CD4-positive, alpha-beta T cell treated with Interleukin-10 for 1 hour (primary cell): ENCODE measurements at regions not wholly inside any gene's neighbourhood (a gene's known extent, or its start where the extent isn't known, plus 50 kb on each side); places are given as distances from the start of the nearest gene placed in this dataset.
A peak's percentile ranks its signal among the peaks of the same experiment; 100 is the strongest.
"Not testable (repeated sequence)": the region's sequence is repeated elsewhere in the genome, so short reads cannot be mapped to it uniquely, and the experiment has no call there.

ENCODE experiments used
- DNase-seq: peaks from one replicate; pipeline ENCODE4 v3.0.0-alpha.2; 2020

DNA sequence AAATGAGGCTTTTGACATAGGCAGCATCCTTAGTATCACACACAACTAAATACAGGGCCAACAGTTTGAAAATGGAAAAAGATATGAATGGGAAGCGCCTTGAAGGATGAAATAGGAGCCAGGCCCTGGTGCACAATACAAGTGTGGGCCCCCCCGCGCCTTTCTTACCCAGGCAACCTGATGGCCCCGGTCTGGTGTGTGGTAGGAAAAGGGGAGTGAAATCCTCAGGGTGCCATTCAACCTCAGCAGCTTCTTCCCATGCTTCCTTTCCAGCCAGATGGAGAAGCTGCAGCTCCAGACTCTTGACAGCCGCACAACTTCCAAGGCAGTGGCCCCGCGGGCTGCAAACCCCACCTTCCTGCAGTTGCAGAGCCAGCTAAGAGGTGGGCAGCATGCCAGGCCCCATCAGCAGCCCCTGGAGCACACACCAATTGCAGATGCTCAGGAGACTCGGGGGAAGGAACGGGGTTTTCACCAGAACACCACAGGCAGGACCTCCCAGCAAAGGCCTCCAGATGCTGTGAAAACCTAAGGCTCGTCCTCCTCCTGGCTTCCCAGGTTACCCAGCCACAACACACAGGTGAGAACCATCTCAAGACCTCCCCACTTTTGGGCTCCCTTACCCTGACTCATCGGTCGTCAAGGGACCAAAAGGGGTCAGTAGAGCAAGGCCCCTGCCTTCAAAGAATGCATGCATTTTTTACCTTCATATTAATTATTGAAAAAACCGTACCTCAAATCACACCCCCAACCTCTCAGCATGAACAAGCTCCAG lies 101.6 kb downstream of the CPN2 start:
- no peak for DNase-seq

DNA sequence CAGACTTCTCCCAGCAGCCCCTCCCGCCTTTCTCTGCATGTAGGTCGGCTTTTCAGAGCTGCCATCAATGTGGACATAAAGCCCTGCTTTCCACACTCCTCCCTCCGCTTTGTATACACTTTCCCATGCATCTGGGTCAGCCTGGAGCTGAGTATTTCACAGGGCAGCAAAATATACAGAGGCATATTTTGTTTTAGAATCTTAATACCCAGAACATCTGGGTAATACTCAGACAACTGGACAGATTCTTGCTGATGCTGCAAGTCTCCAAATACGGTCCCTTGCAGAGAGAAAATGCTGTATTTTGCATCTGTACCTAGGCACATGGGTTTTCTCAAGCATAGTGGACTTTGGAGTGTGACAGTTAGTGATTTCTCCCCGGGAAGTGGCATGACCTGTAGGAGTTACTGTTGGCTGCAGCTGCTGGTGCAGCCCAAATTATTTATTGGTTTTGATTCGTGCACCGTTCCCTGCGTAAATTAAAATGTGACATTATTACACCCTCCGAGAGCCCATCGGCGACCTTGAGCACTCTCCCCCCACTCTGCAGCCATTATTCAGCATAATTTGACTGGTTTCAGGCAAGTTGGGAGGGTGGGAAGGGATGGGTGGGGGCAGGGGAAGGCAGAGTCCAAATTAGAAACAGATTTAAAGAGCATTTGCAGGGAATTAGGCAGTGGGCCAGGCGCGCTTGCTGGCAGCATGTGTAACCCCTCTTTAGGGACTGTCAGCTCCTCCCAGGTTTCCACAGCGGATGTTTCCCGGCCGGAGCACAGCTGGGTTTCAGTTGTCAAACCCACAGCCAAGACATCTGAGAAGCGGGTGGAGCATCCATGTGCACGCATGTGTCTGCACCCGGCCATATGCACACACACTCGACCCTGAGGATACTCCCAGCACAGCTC lies 100.8 kb downstream of the CPN2 start:
- DNase-seq = no peak

- no peak for DNase-seq
Measured at GRCh38 chr3:194251007-194251406, 100.1 kb downstream of the CPN2 start.

GRCh38 chr3:194251461-194251860 lies 99.7 kb downstream of the CPN2 start:
- DNase-seq = no peak

DNA sequence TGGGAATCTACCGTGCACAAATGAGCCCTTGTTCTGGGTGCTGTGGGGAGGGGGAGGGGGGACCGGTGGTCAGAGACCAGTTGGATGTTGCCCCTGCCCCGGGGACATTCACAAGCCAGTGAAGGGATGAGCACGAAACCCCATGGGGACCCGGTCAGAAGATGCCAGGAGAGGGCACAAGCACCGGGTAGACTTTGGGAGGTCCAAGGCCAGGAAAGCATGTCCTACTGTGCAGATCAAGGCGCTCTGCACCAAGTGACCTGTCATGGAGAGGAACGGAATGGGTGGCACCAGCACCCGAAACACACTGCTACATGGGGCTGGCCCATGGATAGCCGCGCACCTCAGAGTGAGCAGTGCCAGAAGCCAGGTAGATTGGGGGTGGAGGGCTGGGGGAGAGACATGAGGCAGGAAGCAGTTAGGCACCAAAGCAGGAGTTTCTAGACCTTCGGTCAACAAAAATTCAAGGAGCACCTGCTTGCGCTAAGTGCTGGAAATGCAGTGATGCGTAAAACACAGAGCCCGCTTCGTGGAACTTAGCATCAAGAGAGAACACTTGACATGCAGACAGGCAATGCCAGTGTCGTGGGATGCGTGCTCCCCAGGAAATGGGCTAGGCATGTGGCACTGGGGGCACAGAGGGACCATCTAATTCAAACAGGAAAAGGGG lies 99.1 kb downstream of the CPN2 start:
- no peak for DNase-seq

GRCh38 chr3:194253270-194253669 lies 97.9 kb downstream of the CPN2 start:
- DNase-seq = no peak

DNA sequence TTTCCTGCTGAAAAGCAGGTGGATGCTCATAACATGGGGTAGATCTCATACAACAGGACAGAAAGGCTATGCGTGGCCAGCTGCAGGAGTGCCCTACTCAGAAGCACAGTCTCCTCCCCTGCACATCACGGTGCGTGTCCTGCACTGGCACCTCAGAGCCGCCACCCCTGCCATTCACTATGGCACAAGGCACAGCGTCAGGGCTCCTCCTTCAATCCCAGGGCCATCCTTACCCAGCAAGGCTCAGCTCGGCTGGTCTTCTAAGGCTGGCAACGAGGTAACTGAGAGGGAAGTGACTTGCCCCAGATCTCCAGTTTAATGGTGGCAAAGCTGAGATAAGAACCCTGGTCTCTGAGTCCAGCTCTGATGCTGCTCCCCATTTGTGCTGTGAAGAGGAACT lies 97.1 kb downstream of the CPN2 start:
- no peak for DNase-seq

DNA sequence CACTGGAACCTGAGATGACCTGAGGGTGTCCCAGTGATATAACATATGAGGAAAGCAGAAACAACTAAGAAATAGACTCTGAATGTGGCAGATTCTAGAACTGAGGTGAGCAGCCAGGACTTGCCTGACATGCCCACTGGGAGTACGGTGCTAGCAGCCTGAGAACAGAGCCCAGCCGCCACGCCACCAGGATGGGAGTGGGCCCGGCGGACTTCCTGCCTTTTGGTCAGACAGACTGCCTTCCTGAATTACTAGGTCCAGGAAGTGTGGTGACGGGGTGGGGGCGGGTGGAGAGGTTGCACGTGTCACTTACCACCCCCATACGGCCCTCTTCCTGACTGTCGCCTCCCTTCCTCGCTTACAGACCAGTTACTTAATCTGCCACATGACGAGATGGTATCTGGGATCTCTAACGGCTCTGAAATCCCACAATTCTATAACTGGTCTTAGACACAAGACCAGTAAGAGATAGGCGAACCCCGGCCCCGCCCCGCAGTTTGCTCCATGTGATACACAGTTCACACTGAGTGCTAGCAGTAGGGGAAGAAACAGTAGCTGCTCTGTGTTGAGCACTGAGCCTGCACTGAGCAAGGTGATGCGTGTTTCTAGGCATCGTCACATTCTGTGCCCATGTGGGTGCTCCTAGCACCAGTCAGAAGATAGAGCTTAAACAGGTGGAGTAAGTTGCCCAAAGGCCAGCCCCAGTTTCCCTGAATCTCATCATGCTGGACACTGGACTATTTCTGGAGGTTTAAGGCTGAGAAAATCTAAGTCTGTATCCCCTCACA lies 95.7 kb downstream of the CPN2 start:
- DNase-seq = peak; percentile 41

GRCh38 chr3:194256040-194256945 lies 94.8 kb downstream of the CPN2 start:
- DNase-seq = no peak

GRCh38 chr3:194257151-194257621 lies 93.9 kb downstream of the CPN2 start:
- DNase-seq = no peak

GRCh38 chr3:194257916-194258668 lies 93.0 kb downstream of the CPN2 start:
- no peak for DNase-seq

- no peak for DNase-seq
Measured at GRCh38 chr3:194259982-194260766, 91.0 kb downstream of the CPN2 start.

GRCh38 chr3:194261581-194262063 lies 89.5 kb downstream of the CPN2 start:
- no peak for DNase-seq

GRCh38 chr3:194262176-194262924 lies 88.8 kb downstream of the CPN2 start:
- no peak for DNase-seq

GRCh38 chr3:194262925-194263305 lies 88.2 kb downstream of the CPN2 start:
- no peak for DNase-seq

DNA sequence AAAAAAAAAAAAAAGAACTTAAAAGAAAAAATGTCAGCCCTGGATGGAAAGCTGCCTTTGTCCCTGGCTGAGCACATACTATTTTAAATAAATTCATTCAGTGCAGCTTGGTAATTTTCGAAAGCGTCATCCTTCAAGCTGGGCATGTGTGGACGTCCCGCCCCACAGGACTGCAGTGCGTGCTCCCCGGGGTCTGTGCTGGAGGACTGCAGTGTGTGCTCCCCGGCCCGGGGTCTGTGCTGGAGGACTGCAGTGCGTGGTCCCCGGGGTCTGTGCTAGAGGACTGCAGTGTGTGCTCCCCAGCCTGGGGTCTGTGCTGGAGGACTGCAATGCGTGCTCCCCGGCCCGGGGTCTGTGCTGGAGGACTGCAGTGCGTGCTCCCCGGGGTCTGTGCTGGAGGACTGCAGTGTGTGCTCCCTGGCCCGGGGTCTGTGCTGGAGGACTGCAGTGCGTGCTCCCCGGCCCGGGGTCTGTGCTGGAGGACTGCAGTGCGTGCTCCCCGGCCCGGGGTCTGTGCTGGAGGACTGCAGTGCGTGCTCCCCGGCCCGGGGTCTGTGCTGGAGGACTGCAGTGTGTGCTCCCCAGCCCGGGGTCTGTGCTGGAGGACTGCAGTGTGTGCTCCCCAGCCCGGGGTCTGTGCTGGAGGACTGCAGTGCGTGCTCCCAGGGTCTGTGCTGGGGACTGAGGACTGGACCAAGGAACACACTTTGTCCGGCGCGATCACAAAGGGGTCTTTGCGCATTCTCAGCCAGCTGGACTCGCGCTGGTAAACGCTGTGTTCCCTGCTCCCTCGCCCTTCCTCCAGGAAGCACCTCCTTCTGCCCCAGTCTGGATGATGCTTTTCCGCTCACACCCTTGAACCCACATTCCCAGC lies 86.3 kb downstream of the CPN2 start:
- DNase-seq = not testable (repeated sequence)

DNA sequence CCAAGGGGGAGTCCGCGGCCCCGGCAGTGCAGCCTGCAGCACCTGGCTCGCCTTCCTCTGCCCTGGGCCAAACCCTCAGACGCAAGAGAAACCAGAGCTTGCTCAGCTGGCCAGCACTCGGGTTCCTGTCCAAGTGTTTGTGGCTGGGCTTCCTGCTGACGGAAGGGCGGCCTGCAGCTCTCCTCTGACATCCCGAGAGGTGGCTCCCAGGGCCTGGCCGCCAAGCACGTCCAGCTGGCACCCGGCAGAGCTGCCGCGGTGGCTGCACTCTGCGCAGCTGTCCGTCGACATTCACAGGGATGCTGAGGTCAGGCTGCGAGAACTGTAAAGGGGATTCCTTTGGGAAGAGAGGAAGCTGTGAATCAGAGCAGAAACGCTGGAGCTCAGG lies 85.6 kb downstream of the CPN2 start:
- no peak for DNase-seq
